ENCODE measurements at regions not wholly inside any gene's neighbourhood (a gene's known extent, or its start where the extent isn't known, plus 50 kb on each side); places are given as distances from the start of the nearest gene placed in this dataset.

DNA sequence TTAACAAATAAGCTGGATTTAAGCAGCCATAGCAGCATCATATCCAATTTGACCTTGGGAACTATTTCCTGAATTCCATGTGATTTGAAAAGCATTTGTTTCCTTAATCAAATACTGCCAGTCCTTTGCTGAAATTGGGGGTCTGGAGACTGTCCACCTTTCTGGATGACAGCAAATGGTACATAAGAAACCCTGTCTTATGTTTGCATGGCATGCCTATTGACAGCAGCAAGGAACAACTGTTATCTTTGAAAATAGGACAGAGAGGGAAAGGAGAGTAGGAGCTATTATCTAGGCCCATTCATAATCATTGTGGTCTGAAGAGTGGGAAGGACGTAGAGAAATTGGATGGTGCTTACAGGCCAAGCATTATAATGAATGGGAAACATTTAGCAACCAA lies 129.2 kb upstream of the CTNNA2 start:
- no peaks in the 10 kb centered on the region for H3K4me1 Mint-ChIP-seq (ENCODE audit: low read depth)
- H3K27ac Mint-ChIP-seq, result no peak overlapping the region
- Histone ChIP-seq H3K4me1 (ENCODE audit: insufficient read depth, low read length) (no peaks in the 10 kb centered on the region), H3K27ac (ENCODE audit: low read depth in 1 of 2, low read length in 2 of 2) (no peak overlapping the region), H3K9me3 (ENCODE audit: control insufficient read depth in 1 of 2, insufficient read depth in 1 of 2, low read length in 2 of 2) (peaks cover 0 to 8% of the 10 kb centered on the region in 2 experiments), H3K4me3 (ENCODE audit: low read length) (no peak overlapping the region), H3K36me3 (ENCODE audit: insufficient read depth, low read length) (no peaks in the 10 kb centered on the region), H3K27me3 (ENCODE audit: control insufficient read depth in 1 of 2, insufficient read depth in 2 of 2, low read length in 2 of 2) (no peaks in the 10 kb centered on the region)
- no peak overlapping the region for H3K4me3 Mint-ChIP-seq
- ChIA-PET CTCF (no interaction called here), POLR2A (no interaction called here)
- no peaks in the 10 kb centered on the region for H3K36me3 Mint-ChIP-seq (ENCODE audit: low read depth)
- intact Hi-C loops (cut with DNase I, micrococcal nuclease), result no loop called here
- DNase-seq (no peak), ATAC-seq (ENCODE audit: poor library complexity) (no peak)
- TF ChIP-seq, protein P1, sequence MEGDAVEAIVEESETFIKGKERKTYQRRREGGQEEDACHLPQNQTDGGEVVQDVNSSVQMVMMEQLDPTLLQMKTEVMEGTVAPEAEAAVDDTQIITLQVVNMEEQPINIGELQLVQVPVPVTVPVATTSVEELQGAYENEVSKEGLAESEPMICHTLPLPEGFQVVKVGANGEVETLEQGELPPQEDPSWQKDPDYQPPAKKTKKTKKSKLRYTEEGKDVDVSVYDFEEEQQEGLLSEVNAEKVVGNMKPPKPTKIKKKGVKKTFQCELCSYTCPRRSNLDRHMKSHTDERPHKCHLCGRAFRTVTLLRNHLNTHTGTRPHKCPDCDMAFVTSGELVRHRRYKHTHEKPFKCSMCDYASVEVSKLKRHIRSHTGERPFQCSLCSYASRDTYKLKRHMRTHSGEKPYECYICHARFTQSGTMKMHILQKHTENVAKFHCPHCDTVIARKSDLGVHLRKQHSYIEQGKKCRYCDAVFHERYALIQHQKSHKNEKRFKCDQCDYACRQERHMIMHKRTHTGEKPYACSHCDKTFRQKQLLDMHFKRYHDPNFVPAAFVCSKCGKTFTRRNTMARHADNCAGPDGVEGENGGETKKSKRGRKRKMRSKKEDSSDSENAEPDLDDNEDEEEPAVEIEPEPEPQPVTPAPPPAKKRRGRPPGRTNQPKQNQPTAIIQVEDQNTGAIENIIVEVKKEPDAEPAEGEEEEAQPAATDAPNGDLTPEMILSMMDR (IDR thresholded peaks at IDR 0.05), result no peak
- H3K9me3 Mint-ChIP-seq, result peaks cover 3% of the 10 kb centered on the region
- H3K27me3 Mint-ChIP-seq, result no peaks in the 10 kb centered on the region

DNA sequence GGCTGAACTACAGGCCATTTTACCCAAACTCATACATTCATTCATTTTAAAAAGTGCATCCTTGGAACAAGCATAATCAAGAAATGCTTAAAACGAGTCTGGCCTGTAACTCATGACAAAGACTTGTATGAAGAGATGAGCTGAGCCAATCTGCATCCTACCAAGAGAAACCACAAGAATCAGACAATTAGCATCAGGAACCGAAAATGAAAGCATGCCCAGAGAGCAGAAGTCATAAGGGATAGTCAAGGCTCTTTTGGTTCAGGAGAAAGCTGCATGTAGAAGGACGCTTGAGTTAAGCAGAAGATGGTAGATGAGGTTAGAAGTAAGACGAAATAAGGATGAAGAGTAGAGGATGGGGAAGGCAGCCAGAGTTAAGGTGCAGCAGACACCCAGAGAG lies 137.0 kb upstream of the CTNNA2 start:
- Histone ChIP-seq H3K4me1 (ENCODE audit: insufficient read depth, low read length) (no peaks in the 10 kb centered on the region), H3K27me3 (ENCODE audit: control insufficient read depth in 1 of 2, insufficient read depth in 2 of 2, low read length in 2 of 2) (no peaks in the 10 kb centered on the region), H3K4me3 (ENCODE audit: low read length) (no peak overlapping the region), H3K9me3 (ENCODE audit: control insufficient read depth in 1 of 2, insufficient read depth in 1 of 2, low read length in 2 of 2) (peaks cover 0 to 10% of the 10 kb centered on the region in 2 experiments), H3K36me3 (ENCODE audit: insufficient read depth, low read length) (no peaks in the 10 kb centered on the region), H3K27ac (ENCODE audit: low read depth in 1 of 2, low read length in 2 of 2) (no peak overlapping the region)
- TF ChIP-seq, protein P1 (IDR thresholded peaks at IDR 0.05), result no peak
- no peak overlapping the region for H3K27ac Mint-ChIP-seq
- H3K27me3 Mint-ChIP-seq, result no peaks in the 10 kb centered on the region
- ChIA-PET POLR2A (no interaction called here), CTCF (no interaction called here)
- H3K4me3 Mint-ChIP-seq, result no peak overlapping the region
- peaks cover 5% of the 10 kb centered on the region for H3K9me3 Mint-ChIP-seq
- H3K36me3 Mint-ChIP-seq (ENCODE audit: low read depth), result no peaks in the 10 kb centered on the region
- ATAC-seq (ENCODE audit: poor library complexity) (no peak), DNase-seq (no peak)
- intact Hi-C loops (cut with DNase I, micrococcal nuclease), result no loop called here
- no peaks in the 10 kb centered on the region for H3K4me1 Mint-ChIP-seq (ENCODE audit: low read depth)

DNA sequence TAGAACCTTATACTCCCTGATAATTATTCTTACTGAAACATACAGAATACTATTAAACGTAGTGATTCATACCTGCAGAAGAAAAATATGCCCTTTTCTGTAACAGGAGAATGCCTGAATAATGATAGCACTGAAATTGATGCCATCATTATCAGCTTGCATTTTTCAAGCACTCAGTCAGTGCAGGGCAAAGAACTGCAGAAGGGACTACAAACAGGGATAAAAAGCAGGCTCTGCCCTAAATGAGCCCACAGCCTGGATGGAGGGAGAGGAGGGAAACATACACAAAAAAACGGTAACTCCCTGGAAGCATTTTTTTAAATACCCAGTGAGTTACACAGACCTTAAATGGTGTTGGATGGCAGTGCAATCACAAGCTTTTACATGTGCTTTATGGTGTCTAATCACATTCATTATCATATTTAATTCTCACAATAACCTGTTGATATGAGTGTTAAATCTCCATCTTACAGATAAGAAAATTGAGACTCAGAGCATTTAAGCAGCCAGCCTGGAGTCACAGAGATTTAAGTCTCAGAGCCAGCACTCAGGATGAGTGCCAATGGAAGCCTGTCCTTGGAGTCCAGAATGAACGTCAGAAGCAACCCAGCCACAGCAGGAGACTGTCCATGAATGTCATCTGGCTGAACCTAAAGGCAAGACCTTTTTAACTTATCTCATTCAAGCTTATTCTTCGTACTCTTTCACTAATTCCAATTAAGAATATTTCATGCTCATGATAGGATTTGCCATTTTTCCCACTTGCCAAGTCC lies 139.3 kb upstream of the CTNNA2 start:
- Histone ChIP-seq H3K9me3 (ENCODE audit: control insufficient read depth in 1 of 2, insufficient read depth in 1 of 2, low read length in 2 of 2) (peaks cover 5 to 9% of the 10 kb centered on the region in 2 experiments), H3K27me3 (ENCODE audit: control insufficient read depth in 1 of 2, insufficient read depth in 2 of 2, low read length in 2 of 2) (no peaks in the 10 kb centered on the region), H3K4me1 (ENCODE audit: insufficient read depth, low read length) (no peaks in the 10 kb centered on the region), H3K4me3 (ENCODE audit: low read length) (no peak overlapping the region), H3K27ac (ENCODE audit: low read depth in 1 of 2, low read length in 2 of 2) (no peak overlapping the region), H3K36me3 (ENCODE audit: insufficient read depth, low read length) (no peaks in the 10 kb centered on the region)
- ATAC-seq (ENCODE audit: poor library complexity) (no peak), DNase-seq (no peak)
- CTCF ChIA-PET, result no interaction called here
- POLR2A ChIA-PET, result no interaction called here
- Mint-ChIP-seq H3K27ac (no peak overlapping the region), H3K27me3 (no peaks in the 10 kb centered on the region), H3K36me3 (ENCODE audit: low read depth) (no peaks in the 10 kb centered on the region), H3K9me3 (peaks cover 5% of the 10 kb centered on the region), H3K4me1 (ENCODE audit: low read depth) (no peaks in the 10 kb centered on the region), H3K4me3 (no peak overlapping the region)
- TF ChIP-seq, protein P1 (IDR thresholded peaks at IDR 0.05), result no peak
- intact Hi-C loops (cut with DNase I, micrococcal nuclease), result no loop called here
